ENCODE measurements at regions not wholly inside any gene's neighbourhood (a gene's known extent, or its start where the extent isn't known, plus 50 kb on each side); places are given as distances from the start of the nearest gene placed in this dataset.

DNA sequence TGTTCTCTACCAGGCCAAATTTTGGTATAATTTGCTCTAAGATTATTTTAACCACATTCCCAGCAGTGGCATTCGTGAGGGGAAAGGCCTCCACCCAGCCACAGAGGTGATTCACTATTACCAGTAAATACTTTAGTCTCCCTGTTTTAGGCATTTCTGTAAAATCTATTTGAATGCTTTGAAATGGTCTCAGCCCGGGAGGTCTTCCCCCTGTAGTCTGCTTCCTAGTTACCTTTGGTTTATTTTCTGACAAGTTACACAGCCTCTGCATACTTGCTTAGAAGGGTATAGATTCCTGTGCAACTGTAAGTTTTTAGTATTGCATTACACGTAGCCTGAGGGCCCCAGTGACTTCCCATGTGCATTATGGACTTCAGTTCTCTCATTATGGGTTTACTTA, 248.7 kb downstream of the C6orf118 start:
- no peak overlapping the region for H4K8ac ChIP-seq (ENCODE audit: low read depth in 2 of 2, low read length in 2 of 2)
- no peak overlapping the region for H3K4me3 ChIP-seq (ENCODE audit: insufficient read depth, low read depth, low read length)
- H4K91ac ChIP-seq (ENCODE audit: insufficient read depth, low read depth, low read length) = no peak overlapping the region
- ATAC-seq (ENCODE audit: low read depth) (no peak), DNase-seq (no peak)
- H3K18ac ChIP-seq (ENCODE audit: low read depth, low read length) = no peak overlapping the region
- dilution Hi-C loops (cut with HindIII; ENCODE audit: low sequenced_read_pairs, unreplicated experiment) (no loop called here), in situ Hi-C loops (cut with MboI; ENCODE audit: low sequenced_read_pairs) (no loop called here), intact Hi-C loops (cut with micrococcal nuclease) (no loop called here)
- H3K27ac ChIP-seq (ENCODE audit: insufficient read depth, low read length) = no peak overlapping the region
- no peak overlapping the region for H2AFZ ChIP-seq (replicated peaks; ENCODE audit: low read length, poor library complexity)
- no peak overlapping the region for H3K56ac ChIP-seq (ENCODE audit: extremely low read depth, insufficient read depth, low read length)
- no peaks in the 10 kb centered on the region for H3K9me1 ChIP-seq (ENCODE audit: insufficient read depth, low read length)
- H3K79me1 ChIP-seq (ENCODE audit: low read depth in 1 of 2, low read length in 2 of 2) = no peaks in the 10 kb centered on the region
- WGBS, 2 experiments (ENCODE audit: extremely low coverage in 2 of 2, insufficient read length in 1 of 2) = no CpG with 5 or more reads among the region's 3 CpGs
- BruUV-seq (replicated peaks) = no TSS peak
- TF ChIP-seq CHD1 (IDR thresholded peaks at IDR 0.05; ENCODE audit: low read depth, low read length) = no peak
- no peak for TF ChIP-seq RCOR1 (IDR thresholded peaks at IDR 0.05; ENCODE audit: insufficient replicate concordance, low read length)
- no peak for TF ChIP-seq SMC3 (IDR thresholded peaks at IDR 0.05; ENCODE audit: low read depth, low read length)
- TF ChIP-seq, protein P1, sequence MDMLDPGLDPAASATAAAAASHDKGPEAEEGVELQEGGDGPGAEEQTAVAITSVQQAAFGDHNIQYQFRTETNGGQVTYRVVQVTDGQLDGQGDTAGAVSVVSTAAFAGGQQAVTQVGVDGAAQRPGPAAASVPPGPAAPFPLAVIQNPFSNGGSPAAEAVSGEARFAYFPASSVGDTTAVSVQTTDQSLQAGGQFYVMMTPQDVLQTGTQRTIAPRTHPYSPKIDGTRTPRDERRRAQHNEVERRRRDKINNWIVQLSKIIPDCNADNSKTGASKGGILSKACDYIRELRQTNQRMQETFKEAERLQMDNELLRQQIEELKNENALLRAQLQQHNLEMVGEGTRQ (IDR thresholded peaks at IDR 0.05; ENCODE audit: low read depth, low read length) = no peak
- no peak for TF ChIP-seq RFX5 (IDR thresholded peaks at IDR 0.05; ENCODE audit: low read depth, low read length)
- TF ChIP-seq, protein P2, sequence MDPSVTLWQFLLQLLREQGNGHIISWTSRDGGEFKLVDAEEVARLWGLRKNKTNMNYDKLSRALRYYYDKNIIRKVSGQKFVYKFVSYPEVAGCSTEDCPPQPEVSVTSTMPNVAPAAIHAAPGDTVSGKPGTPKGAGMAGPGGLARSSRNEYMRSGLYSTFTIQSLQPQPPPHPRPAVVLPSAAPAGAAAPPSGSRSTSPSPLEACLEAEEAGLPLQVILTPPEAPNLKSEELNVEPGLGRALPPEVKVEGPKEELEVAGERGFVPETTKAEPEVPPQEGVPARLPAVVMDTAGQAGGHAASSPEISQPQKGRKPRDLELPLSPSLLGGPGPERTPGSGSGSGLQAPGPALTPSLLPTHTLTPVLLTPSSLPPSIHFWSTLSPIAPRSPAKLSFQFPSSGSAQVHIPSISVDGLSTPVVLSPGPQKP (IDR thresholded peaks at IDR 0.05; ENCODE audit: borderline replicate concordance, low read depth, low read length) = no peak
- no peak for TF ChIP-seq FOS (IDR thresholded peaks at IDR 0.05; ENCODE audit: low read depth, low read length)
- TF ChIP-seq, protein P3, sequence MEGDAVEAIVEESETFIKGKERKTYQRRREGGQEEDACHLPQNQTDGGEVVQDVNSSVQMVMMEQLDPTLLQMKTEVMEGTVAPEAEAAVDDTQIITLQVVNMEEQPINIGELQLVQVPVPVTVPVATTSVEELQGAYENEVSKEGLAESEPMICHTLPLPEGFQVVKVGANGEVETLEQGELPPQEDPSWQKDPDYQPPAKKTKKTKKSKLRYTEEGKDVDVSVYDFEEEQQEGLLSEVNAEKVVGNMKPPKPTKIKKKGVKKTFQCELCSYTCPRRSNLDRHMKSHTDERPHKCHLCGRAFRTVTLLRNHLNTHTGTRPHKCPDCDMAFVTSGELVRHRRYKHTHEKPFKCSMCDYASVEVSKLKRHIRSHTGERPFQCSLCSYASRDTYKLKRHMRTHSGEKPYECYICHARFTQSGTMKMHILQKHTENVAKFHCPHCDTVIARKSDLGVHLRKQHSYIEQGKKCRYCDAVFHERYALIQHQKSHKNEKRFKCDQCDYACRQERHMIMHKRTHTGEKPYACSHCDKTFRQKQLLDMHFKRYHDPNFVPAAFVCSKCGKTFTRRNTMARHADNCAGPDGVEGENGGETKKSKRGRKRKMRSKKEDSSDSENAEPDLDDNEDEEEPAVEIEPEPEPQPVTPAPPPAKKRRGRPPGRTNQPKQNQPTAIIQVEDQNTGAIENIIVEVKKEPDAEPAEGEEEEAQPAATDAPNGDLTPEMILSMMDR (conservative IDR thresholded peaks at IDR 0.05; ENCODE audit: low read depth, low read length) = no peak
- no peak for TF ChIP-seq POLR2A (IDR thresholded peaks at IDR 0.05; ENCODE audit: low read depth, low read length)
- no peak for TF ChIP-seq CEBPB (IDR thresholded peaks at IDR 0.05; ENCODE audit: low read depth, low read length)
- no peak for TF ChIP-seq BHLHE40 (IDR thresholded peaks at IDR 0.05; ENCODE audit: low read depth, low read length)
- TF ChIP-seq NFE2L2 (IDR thresholded peaks at IDR 0.05; ENCODE audit: low read depth, low read length) = no peak
- no peak for TF ChIP-seq MXI1 (IDR thresholded peaks at IDR 0.05; ENCODE audit: borderline replicate concordance, low read depth, low read length)
- TF ChIP-seq MAFK (IDR thresholded peaks at IDR 0.05; ENCODE audit: low read depth, low read length) = no peak
- no peak for TF ChIP-seq MAZ (IDR thresholded peaks at IDR 0.05; ENCODE audit: borderline replicate concordance, low read depth, low read length)
- no peak for TF ChIP-seq RAD21 (IDR thresholded peaks at IDR 0.05; ENCODE audit: low read length)
- no peak overlapping the region for H2BK20ac ChIP-seq (ENCODE audit: low read depth, low read length)
- peaks cover 16% of the 10 kb centered on the region for H3K9me3 ChIP-seq (ENCODE audit: control insufficient read depth, insufficient read depth, low read length)
- H2BK120ac ChIP-seq (ENCODE audit: low read depth, low read length) = no peak overlapping the region
- no peak overlapping the region for H2BK5ac ChIP-seq (ENCODE audit: low read depth, low read length, poor library complexity, severe bottlenecking)
- ChIA-PET CTCF (no interaction called here), POLR2A (ENCODE audit: unreplicated experiment) (no interaction called here)
- H3K9ac ChIP-seq (ENCODE audit: low read depth, low read length) = no peak overlapping the region
- no peak overlapping the region for H3K14ac ChIP-seq (replicated peaks; ENCODE audit: low read depth, low read length)
- no peaks in the 10 kb centered on the region for H3K4me1 ChIP-seq (ENCODE audit: control insufficient read depth, insufficient read depth, low read length)
- H3K36me3 ChIP-seq (ENCODE audit: control insufficient read depth, insufficient read depth, low read length) = no peaks in the 10 kb centered on the region
- no peak overlapping the region for H4K5ac ChIP-seq (ENCODE audit: low read depth, low read length)
- no peak overlapping the region for H3K23ac ChIP-seq (ENCODE audit: low read depth, low read length)
- no peak overlapping the region for H2AK5ac ChIP-seq (ENCODE audit: low read depth, low read length)
- H3K4ac ChIP-seq (ENCODE audit: low read depth, low read length) = no peak overlapping the region
- no peak overlapping the region for H2AK9ac ChIP-seq (replicated peaks; ENCODE audit: low read depth, low read length, poor library complexity)
- no peaks in the 10 kb centered on the region for H4K20me1 ChIP-seq (ENCODE audit: insufficient read depth, low read length)
- H3K27me3 ChIP-seq (ENCODE audit: control insufficient read depth, insufficient read depth, low read length) = no peaks in the 10 kb centered on the region
- H3K4me2 ChIP-seq (ENCODE audit: low read depth, low read length) = no peak overlapping the region
- H2BK15ac ChIP-seq (ENCODE audit: low read depth, low read length) = no peak overlapping the region

Data from IMR-90 (cell line).